CMK (cell line): ENCODE measurements at regions not wholly inside any gene's neighbourhood (a gene's known extent, or its start where the extent isn't known, plus 50 kb on each side); places are given as distances from the start of the nearest gene placed in this dataset.

Source experiments
- DNase-seq: peaks from one replicate; pipeline ENCODE4 v3.0.0-alpha.2; 2010; ENCODE audit warnings: low read depth

- no peak for DNase-seq
These were observed 390.5 kb downstream of the FGF9 start for GRCh38 chr13:22061371-22061805.

GRCh38 chr13:22061806-22062391 lies 391.0 kb downstream of the FGF9 start:
- no peak for DNase-seq

- no peak for DNase-seq
These were observed 391.8 kb downstream of the FGF9 start for GRCh38 chr13:22062478-22063205.

- no peak for DNase-seq
These were observed 392.7 kb downstream of the FGF9 start for GRCh38 chr13:22063416-22064124.

GRCh38 chr13:22064854-22065620 lies 394.2 kb downstream of the FGF9 start:
- DNase-seq: no peak

GRCh38 chr13:22073718-22074117 lies 402.8 kb downstream of the FGF9 start:
- no peak for DNase-seq

- DNase-seq: no peak
These were observed 403.5 kb downstream of the FGF9 start for GRCh38 chr13:22074403-22074802.

GRCh38 chr13:22076658-22077057 lies 405.8 kb downstream of the FGF9 start:
- DNase-seq: no peak

- DNase-seq: no peak
These were observed 406.4 kb downstream of the FGF9 start for GRCh38 chr13:22077205-22077683.

GRCh38 chr13:22077764-22078163 lies 406.9 kb downstream of the FGF9 start:
- DNase-seq: no peak

GRCh38 chr13:22079961-22080360 lies 409.1 kb downstream of the FGF9 start:
- no peak for DNase-seq

GRCh38 chr13:22080832-22081231 lies 410.0 kb downstream of the FGF9 start:
- no peak for DNase-seq

- no peak for DNase-seq
These were observed 410.6 kb downstream of the FGF9 start for GRCh38 chr13:22081430-22081829.

GRCh38 chr13:22082030-22082429 lies 411.2 kb downstream of the FGF9 start:
- DNase-seq: no peak

GRCh38 chr13:22082437-22083100 lies 411.7 kb downstream of the FGF9 start:
- DNase-seq: no peak

- DNase-seq: no peak
These were observed 414.1 kb downstream of the FGF9 start for GRCh38 chr13:22085001-22085400.

- no peak for DNase-seq
These were observed 415.9 kb downstream of the FGF9 start for GRCh38 chr13:22086597-22087330.

- no peak for DNase-seq
These were observed 419.2 kb downstream of the FGF9 start for GRCh38 chr13:22090106-22090505.

GRCh38 chr13:22091222-22091970 lies 420.5 kb downstream of the FGF9 start:
- no peak for DNase-seq

GRCh38 chr13:22091971-22092300 lies 421.1 kb downstream of the FGF9 start:
- no peak for DNase-seq
